HG03103 (cell line): ENCODE measurements at regions not wholly inside any gene's neighbourhood (a gene's known extent, or its start where the extent isn't known, plus 50 kb on each side); places are given as distances from the start of the nearest gene placed in this dataset.
"Not testable (repeated sequence)": the region's sequence is repeated elsewhere in the genome, so short reads cannot be mapped to it uniquely, and the experiment has no call there.

Source experiments
- ATAC-seq: cut with Tn5 transposase; IDR thresholded peaks from one replicate; pipeline ENCODE4 v1.9.1; 2021; ENCODE audit warnings: low read depth; ENCODE audit not compliant: unreplicated experiment

DNA sequence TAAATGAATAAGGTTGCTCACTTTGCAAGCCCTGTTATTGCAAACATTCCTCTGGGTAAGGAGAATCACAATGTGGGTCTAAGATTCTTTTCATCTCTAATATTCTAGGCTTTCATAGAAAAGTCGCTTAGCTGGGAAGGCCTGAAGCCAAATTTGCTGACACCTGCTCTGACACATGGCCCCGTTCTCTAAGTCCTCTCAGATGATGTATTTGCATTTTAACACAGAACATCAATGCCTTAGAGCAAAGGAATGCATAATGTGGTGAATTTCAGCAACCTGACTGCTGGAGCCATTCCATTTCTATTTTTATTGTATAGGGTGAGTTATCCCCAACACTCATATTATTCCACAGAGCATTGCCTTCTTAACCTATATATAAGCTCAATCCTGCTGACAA lies 682.1 kb upstream of the NRP1 start:
- ATAC-seq: no peak

GRCh38 chr10:34015700-34016099 lies 681.2 kb upstream of the NRP1 start:
- no peak for ATAC-seq

DNA sequence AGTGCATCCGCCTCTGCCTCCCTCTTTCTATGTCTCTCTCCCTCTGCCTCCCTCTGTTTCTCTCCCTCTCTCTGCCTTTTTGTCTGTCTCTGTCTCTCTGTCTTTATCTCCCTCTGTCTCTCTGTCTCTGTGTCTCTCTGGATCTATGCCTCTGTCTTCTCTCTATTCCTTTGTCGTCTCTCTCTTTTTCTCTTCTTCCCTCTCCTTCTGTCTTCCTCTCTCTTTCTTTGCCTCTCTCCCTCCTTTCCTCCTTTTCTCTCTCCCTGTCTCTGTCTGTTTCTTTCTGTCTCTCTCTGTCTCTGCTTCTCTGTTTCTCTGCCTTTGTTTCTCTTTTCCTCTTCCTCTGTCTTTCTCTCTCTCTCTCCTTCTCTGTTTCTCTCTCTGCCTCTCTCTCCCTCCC lies 678.8 kb upstream of the NRP1 start:
- no peak for ATAC-seq

GRCh38 chr10:34010891-34011290 lies 676.4 kb upstream of the NRP1 start:
- no peak for ATAC-seq

DNA sequence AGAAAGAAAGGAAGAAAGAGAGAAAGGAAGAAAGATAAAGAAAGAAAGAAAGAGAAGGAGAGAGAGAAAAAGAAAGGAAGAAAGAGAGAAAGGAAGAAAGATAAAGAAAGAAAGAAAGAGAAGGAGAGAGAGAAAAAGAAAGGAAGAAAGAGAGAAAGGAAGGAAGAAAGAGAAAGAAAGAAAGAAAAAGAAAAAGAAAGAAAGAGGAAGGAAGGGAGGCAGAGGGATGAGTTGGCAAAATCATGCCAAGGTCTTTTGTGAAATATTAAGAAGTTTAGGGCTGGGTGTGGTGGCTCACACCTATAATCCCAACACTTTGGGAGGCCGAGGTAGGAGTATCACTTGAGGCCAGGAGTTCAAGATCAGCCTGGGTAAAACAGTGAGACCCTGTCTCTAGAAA lies 675.8 kb upstream of the NRP1 start:
- not testable (repeated sequence) for ATAC-seq

- no peak for ATAC-seq
Observed at GRCh38 chr10:34008656-34009055, 674.2 kb upstream of the NRP1 start.

DNA sequence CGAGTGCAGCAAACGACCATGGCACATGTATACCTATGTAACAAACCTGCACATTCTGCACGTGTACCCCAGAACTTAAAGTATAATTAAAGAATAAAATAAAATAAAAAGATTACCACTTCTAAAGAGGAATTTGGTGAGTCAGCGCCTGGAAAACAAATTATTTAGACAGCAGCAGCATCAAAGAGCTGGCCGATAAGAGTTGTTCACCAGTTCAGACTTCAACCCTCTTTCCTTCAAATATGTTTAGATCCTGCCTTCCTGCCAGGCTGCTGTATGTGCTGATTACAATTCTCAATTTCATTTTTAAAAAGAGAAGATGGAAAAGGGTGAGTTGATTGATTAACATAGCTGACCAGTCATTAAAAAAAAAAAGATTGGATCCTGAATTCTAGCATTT lies 672.0 kb upstream of the NRP1 start:
- ATAC-seq: no peak

DNA sequence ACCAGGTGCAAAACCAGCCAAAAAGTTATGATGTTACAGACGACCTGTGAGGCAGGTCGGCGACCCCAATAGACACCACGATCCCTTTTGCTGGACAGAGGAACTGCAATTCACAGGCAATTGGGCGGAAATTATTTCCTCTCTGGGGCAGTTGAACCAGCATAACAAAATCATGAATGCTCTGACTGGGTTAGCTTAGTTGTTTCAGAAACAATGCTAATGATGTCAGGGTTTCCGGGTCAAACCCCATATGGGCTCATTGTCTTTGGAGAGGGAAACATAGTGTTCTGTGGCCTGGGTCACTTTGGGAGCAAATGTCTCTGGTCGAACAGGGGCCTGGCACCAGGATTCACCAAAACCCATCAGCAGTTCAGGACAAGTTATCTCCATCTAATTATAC lies 669.1 kb upstream of the NRP1 start:
- ATAC-seq: no peak

- ATAC-seq: no peak
Observed at GRCh38 chr10:34002896-34003295, 668.4 kb upstream of the NRP1 start.

- no peak for ATAC-seq
Observed at GRCh38 chr10:34001831-34002230, 667.4 kb upstream of the NRP1 start.

DNA sequence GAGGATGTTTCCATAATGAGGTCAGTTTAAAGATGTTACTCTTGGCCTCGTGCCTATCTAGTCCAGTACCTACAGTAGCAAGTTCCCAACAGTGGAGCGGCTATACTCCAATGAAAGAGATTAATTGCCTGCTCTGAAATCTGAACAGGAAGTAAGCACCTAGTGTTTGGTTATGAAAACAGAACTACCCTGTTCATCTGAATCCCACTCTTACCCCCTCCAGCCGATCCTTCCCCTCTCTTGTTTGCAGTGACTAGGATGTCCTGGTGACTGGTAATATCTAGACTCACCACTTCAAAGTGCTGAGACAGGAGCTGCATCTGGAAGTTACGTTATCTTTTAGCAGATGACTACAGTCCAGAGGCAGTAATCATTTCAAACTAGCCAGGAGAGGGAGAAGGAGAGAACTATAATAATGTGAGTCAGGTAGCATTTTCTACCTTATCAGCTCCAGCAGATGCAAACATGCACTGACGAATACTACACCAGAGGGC lies 666.7 kb upstream of the NRP1 start:
- no peak for ATAC-seq

- no peak for ATAC-seq
Observed at GRCh38 chr10:33993917-33994316, 659.5 kb upstream of the NRP1 start.

DNA sequence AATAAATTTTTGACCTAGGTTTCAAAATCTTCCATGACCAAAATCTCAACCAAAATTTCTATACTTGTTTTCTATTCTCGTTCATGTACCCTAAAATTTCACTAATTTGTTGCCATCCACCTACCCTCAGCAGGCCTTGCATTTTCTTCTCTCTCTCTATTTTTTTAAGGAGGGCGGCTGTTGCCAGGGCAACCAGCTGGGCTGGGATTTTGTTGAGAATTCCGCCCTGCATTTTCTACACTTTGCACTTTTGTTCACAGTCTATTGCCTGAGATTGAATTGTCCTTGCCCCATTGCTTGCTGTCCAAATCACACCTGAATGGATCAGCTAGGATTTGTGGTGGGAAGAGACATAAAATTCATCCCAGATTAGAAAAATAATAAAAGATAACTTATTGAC lies 657.5 kb upstream of the NRP1 start:
- no peak for ATAC-seq

DNA sequence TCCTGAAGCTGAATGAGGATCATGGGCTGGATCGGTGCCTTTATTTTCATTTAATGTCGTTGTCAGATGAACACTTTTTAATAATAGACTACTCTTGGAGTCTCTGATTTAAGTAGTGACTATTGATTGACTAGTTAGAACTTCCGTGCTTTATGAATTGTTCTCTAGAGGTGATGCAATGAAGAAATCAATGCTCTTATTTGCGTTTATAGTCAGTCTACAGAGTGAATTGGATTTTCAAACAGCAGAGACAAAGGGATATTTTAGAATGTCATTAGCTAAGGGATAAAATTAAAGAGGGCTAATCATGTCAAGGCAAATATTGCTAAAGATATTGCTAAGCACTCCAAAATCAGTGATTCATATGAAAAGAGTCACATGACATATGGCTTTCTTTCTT lies 652.0 kb upstream of the NRP1 start:
- ATAC-seq: no peak

DNA sequence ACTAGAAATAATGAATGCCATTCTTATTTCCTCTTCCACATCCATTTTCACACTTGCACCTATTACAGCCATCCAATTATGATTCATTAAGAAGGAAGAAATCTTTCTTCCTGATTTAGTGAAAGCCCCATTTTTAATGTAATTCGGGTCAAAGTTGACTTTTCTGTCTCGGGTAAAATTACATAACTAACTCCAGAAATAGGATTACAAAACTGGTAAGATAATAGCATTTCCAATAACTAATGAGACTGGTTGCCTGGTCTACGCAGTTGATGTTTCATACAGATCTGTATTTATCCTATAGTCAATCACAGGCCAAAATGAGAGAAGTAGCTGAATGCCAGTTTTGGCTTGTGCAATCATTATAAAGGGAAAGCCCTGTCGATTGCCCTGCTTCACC lies 651.5 kb upstream of the NRP1 start:
- no peak for ATAC-seq

DNA sequence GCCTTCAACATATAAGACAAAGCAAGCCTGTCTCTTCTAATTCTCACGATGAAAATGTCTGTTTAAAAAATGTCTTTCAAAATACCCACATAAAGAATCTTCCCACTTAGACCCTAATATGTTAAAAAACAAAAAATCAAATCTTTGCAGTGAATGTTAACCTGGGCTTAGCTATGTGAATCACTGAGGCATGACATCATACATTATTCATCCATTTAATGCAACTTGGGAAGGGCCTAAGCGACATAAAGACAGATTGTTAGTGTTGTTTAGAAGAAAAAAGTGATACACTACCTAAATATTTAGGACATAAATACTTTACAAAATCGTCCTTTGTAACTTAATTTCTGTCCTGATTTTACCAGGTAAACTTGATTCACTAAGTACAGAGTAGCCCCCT lies 648.5 kb upstream of the NRP1 start:
- ATAC-seq: no peak

DNA sequence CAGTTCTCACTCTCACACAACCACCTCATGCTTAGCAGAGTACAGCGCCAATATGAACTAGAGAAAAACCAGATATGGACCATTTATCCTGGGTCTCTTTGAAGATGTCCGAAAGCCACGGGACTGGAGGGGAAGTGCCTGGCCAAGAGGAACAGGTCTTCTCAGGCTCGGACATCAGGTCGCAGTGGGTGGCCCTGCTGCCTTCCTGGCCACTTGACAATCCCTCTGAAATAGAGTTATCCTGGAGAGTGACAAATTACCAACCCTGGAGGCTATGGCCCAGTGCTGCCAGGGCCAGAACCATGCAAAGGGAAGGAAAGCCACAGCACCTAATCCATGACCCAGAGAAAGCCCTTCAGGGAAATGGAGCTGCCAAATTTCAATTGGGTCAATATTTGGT lies 646.8 kb upstream of the NRP1 start:
- ATAC-seq: no peak

GRCh38 chr10:33979195-33979594 lies 644.7 kb upstream of the NRP1 start:
- no peak for ATAC-seq

- ATAC-seq: no peak
Observed at GRCh38 chr10:33975481-33975880, 641.0 kb upstream of the NRP1 start.

DNA sequence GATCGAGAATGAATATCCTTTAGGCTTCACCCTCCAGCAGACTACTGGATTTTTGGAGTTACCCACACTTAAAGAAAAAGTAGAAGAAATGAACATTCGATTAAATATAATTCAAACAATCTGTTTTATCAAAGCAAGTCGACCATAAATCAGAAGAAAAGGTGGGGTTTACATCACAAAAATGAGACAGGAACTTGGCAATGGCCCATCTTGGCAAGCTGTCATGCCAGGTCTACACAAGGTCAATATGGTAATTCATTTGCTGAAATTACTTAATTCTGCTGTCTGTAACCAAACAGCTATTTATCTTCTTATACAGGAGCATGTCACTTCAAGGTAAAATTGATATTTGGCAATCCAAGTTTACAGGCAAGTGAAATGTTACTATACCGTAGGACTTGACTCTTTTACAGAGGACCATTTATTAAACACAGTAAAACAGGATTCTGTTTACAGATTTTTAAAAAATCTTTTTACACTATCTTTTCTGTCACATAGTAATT lies 640.6 kb upstream of the NRP1 start:
- no peak for ATAC-seq

GRCh38 chr10:33968983-33969382 lies 634.5 kb upstream of the NRP1 start:
- ATAC-seq: no peak

- no peak for ATAC-seq
Observed at GRCh38 chr10:33967606-33968120, 633.2 kb upstream of the NRP1 start.

DNA sequence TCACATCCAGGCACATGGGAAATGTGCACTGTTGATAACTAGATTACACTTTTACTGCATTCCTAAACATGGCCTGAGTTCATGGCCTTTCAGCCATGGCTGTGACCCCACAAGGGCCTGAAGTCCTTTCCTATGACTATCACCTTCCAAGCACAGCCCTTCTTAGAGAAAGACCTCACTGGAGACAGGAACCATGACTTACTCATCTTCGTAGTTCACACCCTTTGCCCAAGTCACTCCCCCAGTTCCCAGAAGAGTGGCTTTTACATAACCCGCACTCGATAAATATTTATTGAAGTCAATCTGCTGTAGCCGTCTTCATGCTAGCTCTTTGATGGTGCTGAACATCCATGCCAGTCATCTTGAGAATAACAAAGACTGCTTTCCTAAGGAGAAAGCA lies 632.5 kb upstream of the NRP1 start:
- ATAC-seq: no peak
